GM12874 (cell line): ENCODE measurements at regions not wholly inside any gene's neighbourhood (a gene's known extent, or its start where the extent isn't known, plus 50 kb on each side); places are given as distances from the start of the nearest gene placed in this dataset.

ENCODE experiments used
- CTCF ChIP-seq: IDR thresholded peaks from 2 replicates; pipeline ENCODE4 v1.5.1; 2011; ENCODE audit warnings: low read depth, mild to moderate bottlenecking, control low read depth, low read length, moderate library complexity; ENCODE audit not compliant: insufficient read depth

DNA sequence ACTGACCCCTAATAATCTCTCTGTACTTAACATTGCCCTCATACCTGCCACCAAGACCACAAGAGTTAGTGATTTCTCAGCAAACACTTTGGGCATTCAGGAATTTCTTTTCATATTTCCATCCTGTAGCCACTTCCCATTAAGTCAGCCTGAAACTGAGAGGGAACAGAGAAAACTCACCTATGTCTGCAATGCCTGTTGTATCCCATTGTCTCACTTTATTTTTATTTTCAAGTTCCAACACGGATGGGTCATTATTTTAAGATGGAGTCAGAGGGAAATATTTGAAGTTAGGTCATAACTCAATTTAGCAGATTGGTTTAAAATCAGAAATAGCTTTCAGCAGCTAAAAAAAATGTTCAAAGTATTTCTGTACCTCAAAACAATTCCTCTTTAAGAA, 937.8 kb upstream of the CHORDC1 start:
- TF ChIP-seq CTCF: no peak

GRCh38 chr11:91158891-91159537, 936.2 kb upstream of the CHORDC1 start:
- TF ChIP-seq CTCF: no peak

GRCh38 chr11:91158297-91158696, 935.4 kb upstream of the CHORDC1 start:
- no peak for TF ChIP-seq CTCF

DNA sequence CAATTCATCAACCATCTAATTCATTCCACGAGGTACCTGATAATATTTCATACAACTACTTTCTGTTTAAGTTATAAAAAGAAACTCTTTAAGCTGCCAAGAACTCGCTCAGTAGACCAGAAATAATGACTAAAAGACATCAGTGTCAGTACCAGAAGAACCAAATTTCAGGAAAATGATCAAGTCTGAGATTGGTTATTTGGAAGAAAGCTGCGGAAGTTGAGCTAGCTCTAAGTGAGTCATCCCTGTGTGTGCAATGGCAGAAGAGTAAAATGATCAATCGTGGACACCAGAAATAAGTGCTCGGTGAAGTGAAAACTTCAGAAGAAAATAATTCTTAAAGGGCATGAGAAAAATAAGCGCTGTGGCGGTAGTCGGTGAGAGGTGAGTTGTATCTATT, 933.2 kb upstream of the CHORDC1 start:
- no peak for TF ChIP-seq CTCF

- no peak for TF ChIP-seq CTCF
Measured at GRCh38 chr11:91147885-91148284, 925.0 kb upstream of the CHORDC1 start.

- TF ChIP-seq CTCF: no peak
Measured at GRCh38 chr11:91141655-91142054, 918.8 kb upstream of the CHORDC1 start.

- no peak for TF ChIP-seq CTCF
Measured at GRCh38 chr11:91136631-91137030, 913.8 kb upstream of the CHORDC1 start.
